ENCODE measurements at regions not wholly inside any gene's neighbourhood (a gene's known extent, or its start where the extent isn't known, plus 50 kb on each side); places are given as distances from the start of the nearest gene placed in this dataset.

DNA sequence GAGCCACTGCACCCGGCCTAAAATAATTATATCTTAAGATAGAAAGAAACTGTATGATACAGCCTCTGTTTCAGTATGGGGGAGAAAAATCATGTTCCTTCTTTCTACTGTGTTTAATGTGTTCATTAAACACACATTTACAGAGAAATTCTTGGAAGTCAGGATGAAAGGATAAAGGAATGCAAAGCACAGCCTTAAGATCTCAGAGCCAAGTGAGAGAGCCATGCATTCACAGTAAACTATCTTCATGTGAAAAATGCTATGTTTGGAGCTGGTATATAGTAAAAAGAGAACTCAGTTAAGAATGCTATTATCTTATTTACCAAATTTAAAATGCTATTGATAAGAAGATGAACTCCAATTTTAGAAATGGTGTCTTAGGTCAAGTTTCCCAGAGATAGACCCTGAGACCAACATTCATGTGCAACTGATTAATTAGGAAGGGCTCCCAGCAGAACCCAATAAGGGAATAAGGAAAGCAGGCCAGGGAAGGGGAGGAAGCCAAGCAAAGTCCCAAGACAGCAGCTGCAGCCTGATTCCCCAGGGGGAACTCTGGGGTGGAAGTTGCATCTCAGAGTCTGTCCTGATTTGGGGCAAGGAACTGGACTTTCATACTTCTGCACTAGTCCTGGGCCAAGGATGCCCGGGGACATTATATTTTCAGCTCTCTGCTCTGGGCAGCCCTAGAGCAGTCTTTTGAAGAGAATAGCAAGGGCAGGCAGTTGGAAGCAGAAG is 130.0 kb upstream of the ZNF648 start:
- DNase-seq (no peak), ATAC-seq (no peak)
- no peaks in the 10 kb centered on the region for H3K36me3 ChIP-seq (ENCODE audit: low read depth)
- intact Hi-C loops (cut with DNase I, micrococcal nuclease): no loop called here
- TF ChIP-seq CTCF (IDR thresholded peaks at IDR 0.05): no peak
- no peaks in the 10 kb centered on the region for H3K9me3 ChIP-seq
- no peaks in the 10 kb centered on the region for H3K4me1 ChIP-seq (ENCODE audit: low read depth)
- no peak overlapping the region for H3K4me3 ChIP-seq

DNA sequence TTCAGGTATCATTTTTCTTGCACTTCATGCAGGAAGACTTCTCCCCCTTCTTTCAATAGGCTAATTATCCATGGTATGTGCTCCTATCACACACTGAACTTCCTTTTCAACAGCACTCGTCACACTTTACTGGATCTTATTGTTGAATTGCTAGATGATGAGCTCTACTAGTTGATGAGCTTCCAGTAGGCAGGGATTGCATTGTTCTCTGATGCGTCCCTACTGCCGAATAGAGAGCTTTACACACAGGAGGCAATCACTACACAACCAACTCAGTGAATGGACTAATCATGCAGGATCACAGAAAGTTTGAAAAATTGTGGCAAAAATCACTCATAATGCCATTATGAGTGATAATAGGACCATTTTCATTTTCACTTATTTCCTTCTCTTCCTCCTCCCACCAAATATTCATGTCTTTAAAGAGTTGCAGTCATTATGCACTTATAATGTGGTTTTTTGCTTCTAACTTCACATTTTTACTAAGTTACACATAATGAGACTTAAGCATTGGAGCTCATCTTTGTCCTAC is 128.1 kb upstream of the ZNF648 start:
- ATAC-seq: no peak
- TF ChIP-seq CTCF (IDR thresholded peaks at IDR 0.05): no peak
- DNase-seq: no peak
- Histone ChIP-seq H3K4me3 (no peak overlapping the region), H3K4me1 (ENCODE audit: low read depth) (no peaks in the 10 kb centered on the region), H3K36me3 (ENCODE audit: low read depth) (no peaks in the 10 kb centered on the region), H3K9me3 (no peaks in the 10 kb centered on the region)
- intact Hi-C loops (cut with DNase I, micrococcal nuclease): no loop called here

GRCh38 chr1:182186757-182187146 is 125.2 kb upstream of the ZNF648 start:
- intact Hi-C loops (cut with DNase I, micrococcal nuclease): no loop called here
- DNase-seq: no peak
- no peaks in the 10 kb centered on the region for H3K9me3 ChIP-seq
- no peak for TF ChIP-seq CTCF (IDR thresholded peaks at IDR 0.05)
- no peak overlapping the region for H3K4me3 ChIP-seq
- no peak for ATAC-seq
- H3K4me1 ChIP-seq (ENCODE audit: low read depth): peaks cover 9% of the 10 kb centered on the region
- H3K36me3 ChIP-seq (ENCODE audit: low read depth): no peaks in the 10 kb centered on the region

DNA sequence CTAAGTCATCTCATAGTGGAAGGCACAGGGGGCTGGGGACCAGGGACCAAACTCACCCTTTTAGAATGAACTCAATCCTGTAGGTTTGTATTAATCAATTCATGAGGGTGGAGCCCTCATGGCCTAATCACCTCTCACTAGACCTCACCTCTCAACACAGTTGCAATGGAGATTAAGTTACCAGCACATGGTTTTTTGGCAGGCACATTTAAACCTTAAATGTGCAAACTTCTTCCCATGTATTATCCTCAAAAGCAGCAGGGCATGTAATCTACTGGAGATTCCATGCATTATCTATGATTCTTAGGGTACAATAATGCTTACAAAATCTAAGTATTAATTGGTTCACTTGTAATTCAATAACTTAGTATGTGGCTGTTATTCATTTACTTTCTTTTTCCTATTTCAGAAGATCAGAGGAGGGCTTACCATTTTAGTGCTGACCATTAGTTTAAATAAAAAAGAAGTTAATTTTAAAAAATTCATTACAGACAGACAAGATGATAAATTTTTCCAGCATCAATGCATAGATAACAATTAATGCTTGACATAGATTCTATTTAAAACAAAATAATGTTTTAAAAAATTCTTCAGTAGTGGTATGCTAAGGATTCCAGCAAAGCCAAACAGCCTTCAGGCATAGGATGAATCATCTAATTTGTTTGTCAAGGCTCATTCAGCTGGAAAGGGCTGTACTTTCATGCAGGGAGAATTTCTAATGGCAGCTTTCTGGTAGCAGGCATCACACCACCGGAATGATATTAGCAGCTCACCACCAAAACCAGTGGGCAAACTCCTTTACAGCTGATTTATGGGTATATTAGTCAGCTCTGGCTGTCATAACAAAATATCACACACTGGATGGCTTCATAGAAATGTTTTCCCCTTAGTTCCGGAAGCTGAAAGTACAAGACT is 124.6 kb upstream of the ZNF648 start:
- ATAC-seq (no peak), DNase-seq (no peak)

GRCh38 chr1:182185136-182185535 is 123.6 kb upstream of the ZNF648 start:
- ATAC-seq (no peak), DNase-seq (no peak)
- Histone ChIP-seq H3K36me3 (ENCODE audit: low read depth) (no peaks in the 10 kb centered on the region), H3K4me1 (ENCODE audit: low read depth) (peaks cover 17% of the 10 kb centered on the region), H3K9me3 (no peaks in the 10 kb centered on the region), H3K4me3 (no peak overlapping the region)
- no peak for TF ChIP-seq CTCF (IDR thresholded peaks at IDR 0.05)
- intact Hi-C loops (cut with DNase I, micrococcal nuclease): no loop called here

More for the DNA sequence above, 124.6 kb upstream of the ZNF648 start:
- Histone ChIP-seq H3K4me1 (ENCODE audit: low read depth) (peaks cover 14% of the 10 kb centered on the region), H3K9me3 (no peaks in the 10 kb centered on the region), H3K36me3 (ENCODE audit: low read depth) (no peaks in the 10 kb centered on the region), H3K4me3 (no peak overlapping the region)
- TF ChIP-seq CTCF (IDR thresholded peaks at IDR 0.05): no peak
- intact Hi-C loops (cut with DNase I, micrococcal nuclease): no loop called here
